ENCODE measurements at regions not wholly inside any gene's neighbourhood (a gene's known extent, or its start where the extent isn't known, plus 50 kb on each side); places are given as distances from the start of the nearest gene placed in this dataset.

- TF ChIP-seq, protein P1, sequence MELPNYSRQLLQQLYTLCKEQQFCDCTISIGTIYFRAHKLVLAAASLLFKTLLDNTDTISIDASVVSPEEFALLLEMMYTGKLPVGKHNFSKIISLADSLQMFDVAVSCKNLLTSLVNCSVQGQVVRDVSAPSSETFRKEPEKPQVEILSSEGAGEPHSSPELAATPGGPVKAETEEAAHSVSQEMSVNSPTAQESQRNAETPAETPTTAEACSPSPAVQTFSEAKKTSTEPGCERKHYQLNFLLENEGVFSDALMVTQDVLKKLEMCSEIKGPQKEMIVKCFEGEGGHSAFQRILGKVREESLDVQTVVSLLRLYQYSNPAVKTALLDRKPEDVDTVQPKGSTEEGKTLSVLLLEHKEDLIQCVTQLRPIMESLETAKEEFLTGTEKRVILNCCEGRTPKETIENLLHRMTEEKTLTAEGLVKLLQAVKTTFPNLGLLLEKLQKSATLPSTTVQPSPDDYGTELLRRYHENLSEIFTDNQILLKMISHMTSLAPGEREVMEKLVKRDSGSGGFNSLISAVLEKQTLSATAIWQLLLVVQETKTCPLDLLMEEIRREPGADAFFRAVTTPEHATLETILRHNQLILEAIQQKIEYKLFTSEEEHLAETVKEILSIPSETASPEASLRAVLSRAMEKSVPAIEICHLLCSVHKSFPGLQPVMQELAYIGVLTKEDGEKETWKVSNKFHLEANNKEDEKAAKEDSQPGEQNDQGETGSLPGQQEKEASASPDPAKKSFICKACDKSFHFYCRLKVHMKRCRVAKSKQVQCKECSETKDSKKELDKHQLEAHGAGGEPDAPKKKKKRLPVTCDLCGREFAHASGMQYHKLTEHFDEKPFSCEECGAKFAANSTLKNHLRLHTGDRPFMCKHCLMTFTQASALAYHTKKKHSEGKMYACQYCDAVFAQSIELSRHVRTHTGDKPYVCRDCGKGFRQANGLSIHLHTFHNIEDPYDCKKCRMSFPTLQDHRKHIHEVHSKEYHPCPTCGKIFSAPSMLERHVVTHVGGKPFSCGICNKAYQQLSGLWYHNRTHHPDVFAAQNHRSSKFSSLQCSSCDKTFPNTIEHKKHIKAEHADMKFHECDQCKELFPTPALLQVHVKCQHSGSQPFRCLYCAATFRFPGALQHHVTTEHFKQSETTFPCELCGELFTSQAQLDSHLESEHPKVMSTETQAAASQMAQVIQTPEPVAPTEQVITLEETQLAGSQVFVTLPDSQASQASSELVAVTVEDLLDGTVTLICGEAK (IDR thresholded peaks at IDR 0.05): no peak
- TF ChIP-seq, protein P1 (CRISPR knock-in tag; IDR thresholded peaks at IDR 0.05): no peak
- TF ChIP-seq NCOA4 (IDR thresholded peaks at IDR 0.05; ENCODE audit: partially characterized antibody): no peak
- TF ChIP-seq, protein P2, sequence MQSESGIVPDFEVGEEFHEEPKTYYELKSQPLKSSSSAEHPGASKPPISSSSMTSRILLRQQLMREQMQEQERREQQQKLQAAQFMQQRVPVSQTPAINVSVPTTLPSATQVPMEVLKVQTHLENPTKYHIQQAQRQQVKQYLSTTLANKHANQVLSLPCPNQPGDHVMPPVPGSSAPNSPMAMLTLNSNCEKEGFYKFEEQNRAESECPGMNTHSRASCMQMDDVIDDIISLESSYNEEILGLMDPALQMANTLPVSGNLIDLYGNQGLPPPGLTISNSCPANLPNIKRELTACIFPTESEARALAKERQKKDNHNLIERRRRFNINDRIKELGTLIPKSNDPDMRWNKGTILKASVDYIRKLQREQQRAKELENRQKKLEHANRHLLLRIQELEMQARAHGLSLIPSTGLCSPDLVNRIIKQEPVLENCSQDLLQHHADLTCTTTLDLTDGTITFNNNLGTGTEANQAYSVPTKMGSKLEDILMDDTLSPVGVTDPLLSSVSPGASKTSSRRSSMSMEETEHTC (IDR thresholded peaks at IDR 0.05): no peak
- TF ChIP-seq DLX4 (CRISPR knock-in tag; IDR thresholded peaks at IDR 0.05): no peak
- TF ChIP-seq SFPQ (IDR thresholded peaks at IDR 0.05; ENCODE audit: low read depth, low read length): no peak
- no peak for TF ChIP-seq MCM3 (IDR thresholded peaks at IDR 0.05)
- TF ChIP-seq MAX (CRISPR knock-in tag; IDR thresholded peaks at IDR 0.05): no peak
Measured at GRCh38 chr5:68777135-68777534, 316.7 kb upstream of the SLC30A5 start (continued).

All from K562 (cell line).